ENCODE measurements at regions not wholly inside any gene's neighbourhood (a gene's known extent, or its start where the extent isn't known, plus 50 kb on each side); places are given as distances from the start of the nearest gene placed in this dataset.
"Not testable (repeated sequence)": the region's sequence is repeated elsewhere in the genome, so short reads cannot be mapped to it uniquely, and the experiment has no call there.

DNA sequence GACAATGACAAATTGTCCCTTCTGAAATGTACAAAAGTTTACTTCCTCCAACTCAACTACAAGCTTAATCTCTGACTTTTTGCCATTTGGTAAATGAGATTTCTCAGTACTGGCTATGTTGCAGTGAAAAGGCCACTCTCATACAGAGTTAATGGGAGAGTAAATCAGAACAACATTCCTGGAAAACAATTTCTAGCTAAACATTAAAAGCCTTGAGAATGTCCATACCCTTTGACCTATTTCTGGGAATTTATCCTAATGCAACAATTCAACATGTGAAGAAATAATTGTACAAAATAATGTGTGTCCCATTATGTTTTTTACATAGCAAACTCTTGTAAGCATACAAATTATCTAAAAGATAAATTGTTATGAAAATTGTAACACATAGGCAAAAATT, 56.3 kb upstream of the SPEF2 start:
- no peak for DNase-seq

GRCh38 chr5:35557748-35558147, 59.9 kb upstream of the SPEF2 start:
- DNase-seq, result no peak

DNA sequence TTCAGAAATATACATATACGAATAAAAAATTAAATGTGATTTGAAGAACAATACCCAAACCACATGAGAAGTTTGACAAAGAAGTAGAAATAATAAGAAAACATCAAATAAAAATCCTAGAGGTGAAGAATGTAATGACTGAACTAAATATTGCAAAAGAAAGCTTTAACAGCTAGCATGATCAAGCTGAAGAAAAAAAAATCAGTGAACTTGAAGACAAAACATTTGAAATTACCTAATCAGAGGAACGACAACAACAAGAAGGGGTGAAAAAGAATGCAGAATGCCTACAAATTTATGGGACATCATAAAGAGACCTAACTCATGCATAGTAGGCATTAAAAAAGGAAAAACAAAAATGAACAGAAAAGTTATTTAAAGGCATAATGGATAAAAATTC, 60.5 kb upstream of the SPEF2 start:
- DNase-seq, result no peak

DNA sequence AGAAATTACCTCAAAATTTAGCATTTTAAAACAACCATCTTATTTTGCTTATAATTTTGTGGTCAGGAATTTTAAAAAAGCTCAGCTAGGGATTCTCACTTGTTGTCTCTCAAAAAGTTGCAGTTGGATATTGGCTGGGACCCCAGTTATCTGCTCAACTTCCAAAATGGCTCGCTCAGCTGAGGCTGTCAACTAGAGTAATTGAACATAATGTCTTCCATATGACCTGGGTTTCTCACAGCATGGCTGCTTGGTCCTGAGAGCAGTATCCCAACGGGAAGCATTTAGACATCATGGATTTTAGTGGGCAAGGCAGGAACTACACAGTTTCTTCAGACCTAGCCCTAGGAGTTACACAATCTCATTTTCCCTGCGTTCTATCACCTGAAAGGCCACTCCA, 63.6 kb upstream of the SPEF2 start:
- DNase-seq, result no peak

GRCh38 chr5:35545190-35545589, 72.5 kb upstream of the SPEF2 start:
- DNase-seq, result no peak

GRCh38 chr5:35543408-35543807, 74.3 kb upstream of the SPEF2 start:
- no peak for DNase-seq

- no peak for DNase-seq
These were observed 77.7 kb upstream of the SPEF2 start for GRCh38 chr5:35540002-35540401.

- no peak for DNase-seq
These were observed 79.3 kb upstream of the SPEF2 start for GRCh38 chr5:35538198-35538931.

- DNase-seq, result no peak
These were observed 84.5 kb upstream of the SPEF2 start for GRCh38 chr5:35533156-35533555.

GRCh38 chr5:35531553-35531952, 86.1 kb upstream of the SPEF2 start:
- DNase-seq, result not testable (repeated sequence)

DNA sequence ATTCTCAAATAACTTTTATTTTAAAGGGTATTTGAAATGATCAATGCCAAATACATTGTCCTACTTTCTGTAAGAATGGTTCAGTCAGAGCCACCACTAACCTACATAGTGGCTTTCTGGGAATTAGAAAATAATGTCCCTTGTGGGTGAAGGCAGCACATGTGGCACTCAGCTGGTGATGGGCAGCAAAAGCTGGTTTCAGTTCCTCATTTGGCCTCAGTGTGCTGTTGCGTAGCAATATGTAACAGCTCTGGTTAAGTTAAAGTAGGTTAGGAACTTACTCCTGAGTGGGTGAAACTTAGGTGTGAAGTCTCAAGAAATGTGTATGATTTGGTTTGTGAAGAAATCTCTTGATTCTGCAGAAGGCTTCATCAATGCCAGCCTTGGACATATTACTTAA, 99.6 kb upstream of the SPEF2 start:
- no peak for DNase-seq

GRCh38 chr5:35516271-35516670, 101.4 kb upstream of the SPEF2 start:
- no peak for DNase-seq

DNA sequence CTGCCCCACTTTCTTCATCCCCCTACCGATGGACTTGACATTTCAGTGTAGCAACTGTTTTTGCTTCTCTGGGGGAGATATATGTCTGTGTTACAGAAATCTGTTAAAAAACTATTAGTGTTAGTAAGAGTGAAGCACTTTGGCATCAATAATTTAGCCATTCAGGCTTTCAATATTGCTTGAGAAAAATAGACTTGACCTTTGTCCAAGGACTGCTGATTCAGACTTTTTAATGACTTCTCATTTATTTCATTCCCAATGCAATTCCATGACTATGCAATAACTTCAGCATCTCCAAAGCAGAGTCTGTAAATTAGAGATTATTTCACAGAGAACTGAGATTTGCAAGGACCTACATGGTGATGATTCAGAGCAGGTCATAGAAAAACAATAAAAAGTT, 104.1 kb upstream of the SPEF2 start:
- no peak for DNase-seq

- DNase-seq, result no peak
These were observed 115.5 kb upstream of the SPEF2 start for GRCh38 chr5:35502206-35502605.

DNA sequence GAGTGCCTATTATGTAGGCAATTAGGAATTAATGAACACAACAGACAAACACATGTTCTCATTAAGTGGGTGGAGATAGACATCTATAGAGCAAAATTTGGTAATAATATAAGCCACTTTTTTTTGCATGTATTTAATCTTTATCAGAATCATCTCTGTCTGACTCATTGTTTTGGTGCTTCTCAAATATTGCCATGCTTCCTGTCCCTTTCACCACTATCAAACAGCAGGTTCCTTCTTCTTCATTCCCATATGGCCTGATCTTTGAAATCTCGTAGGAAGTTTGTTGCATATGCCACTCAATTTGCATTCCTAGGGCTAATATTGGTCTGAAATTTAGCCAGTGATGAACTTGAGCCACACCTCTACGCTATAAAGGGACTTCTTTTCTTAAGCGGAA, 128.9 kb upstream of the SPEF2 start:
- DNase-seq, result no peak

DNA sequence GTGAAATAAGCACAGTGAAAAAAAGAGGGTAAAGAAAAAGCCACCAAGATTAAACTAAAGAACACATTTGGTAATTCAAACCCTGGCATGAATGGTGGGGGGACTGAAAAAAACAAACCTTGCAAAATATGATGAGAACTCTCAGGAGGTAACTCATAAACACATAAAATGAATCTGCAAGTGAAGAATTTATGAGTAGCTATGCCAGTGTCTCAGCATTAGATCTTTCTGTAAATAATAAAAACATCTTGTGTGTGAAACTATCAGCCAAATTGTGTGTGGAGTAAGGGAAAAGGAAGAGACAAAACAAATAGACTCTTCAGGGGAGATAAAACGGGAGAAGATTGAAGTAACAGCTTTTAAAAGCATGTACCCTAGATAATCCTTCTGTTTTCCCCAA, 129.6 kb upstream of the SPEF2 start:
- no peak for DNase-seq

GRCh38 chr5:35487233-35488025, 130.2 kb upstream of the SPEF2 start:
- DNase-seq, result no peak

- DNase-seq, result no peak
These were observed 132.2 kb upstream of the SPEF2 start for GRCh38 chr5:35485487-35485886.

GRCh38 chr5:35484241-35484640, 133.4 kb upstream of the SPEF2 start:
- no peak for DNase-seq

DNA sequence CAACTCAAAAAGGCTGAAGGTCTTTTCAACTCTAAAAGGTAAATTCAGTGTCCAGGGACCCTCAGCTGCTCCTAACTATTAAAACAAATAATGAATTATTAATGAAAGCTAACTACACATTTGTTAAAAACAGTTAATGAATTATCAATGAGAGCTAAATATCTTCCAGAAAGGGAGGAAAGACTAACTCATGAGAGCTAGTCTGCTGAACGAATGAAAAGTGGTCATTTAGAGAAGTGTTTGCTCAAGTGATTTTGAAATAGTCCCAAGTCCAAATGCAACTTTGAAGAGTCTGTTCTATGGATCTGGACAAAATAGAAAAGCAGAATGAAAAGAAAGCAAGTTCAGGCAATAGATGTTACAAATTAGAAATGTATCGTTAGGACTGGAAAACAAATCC, 133.9 kb upstream of the SPEF2 start:
- no peak for DNase-seq

DNA sequence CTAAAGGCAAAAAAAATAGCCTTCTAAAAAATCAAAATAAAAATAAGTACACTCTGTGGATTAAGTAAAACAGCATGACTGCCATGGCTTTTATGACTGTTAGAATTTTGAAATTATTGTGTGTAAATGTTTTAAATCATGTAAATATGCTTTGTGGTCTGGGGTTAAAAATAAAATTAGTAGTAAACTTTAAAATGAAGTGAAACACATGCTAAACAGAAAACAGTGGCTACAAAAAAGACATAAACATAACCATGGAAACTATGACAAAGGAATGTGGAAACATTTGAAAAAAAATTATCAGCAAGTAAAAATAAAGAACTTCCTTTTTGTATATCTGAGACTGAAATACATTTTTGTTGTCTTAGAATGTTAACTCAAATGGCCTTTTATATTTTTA, 134.5 kb upstream of the SPEF2 start:
- no peak for DNase-seq

- DNase-seq, result no peak
These were observed 135.4 kb upstream of the SPEF2 start for GRCh38 chr5:35482167-35482755.

- DNase-seq, result peak; percentile 39
These were observed 138.6 kb upstream of the SPEF2 start for GRCh38 chr5:35478856-35479682.
